ENCODE measurements at regions not wholly inside any gene's neighbourhood (a gene's known extent, or its start where the extent isn't known, plus 50 kb on each side); places are given as distances from the start of the nearest gene placed in this dataset.
A peak's percentile ranks its signal among the peaks of the same experiment; 100 is the strongest.

DNA sequence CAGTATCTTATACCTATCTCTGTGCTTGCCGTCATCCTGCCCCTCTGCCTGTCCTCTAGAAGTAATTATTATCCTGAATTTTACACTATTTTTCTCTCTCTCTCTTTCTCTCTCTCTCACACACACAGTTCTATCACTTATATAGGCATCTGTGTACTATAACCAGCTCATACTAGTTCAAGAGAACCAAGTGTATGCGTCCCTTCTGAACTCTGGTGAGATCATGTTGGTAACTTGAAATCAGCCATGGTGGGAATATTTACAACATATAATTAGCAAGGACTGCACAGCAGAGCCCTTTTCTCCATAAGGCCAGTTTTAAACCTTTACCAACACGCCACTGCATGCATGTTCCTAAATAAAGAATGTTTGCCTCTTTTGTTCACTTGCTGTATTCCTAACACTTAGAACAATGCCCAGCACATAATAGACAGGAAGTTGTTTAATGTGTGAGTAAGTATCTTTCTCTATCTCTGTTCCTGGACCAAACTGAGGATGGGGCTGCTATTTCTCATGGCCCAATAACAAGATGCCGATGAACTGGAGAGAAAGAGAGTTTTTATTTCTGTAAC lies 51.1 kb upstream of the IL21 start:
- TF ChIP-seq, protein P1, sequence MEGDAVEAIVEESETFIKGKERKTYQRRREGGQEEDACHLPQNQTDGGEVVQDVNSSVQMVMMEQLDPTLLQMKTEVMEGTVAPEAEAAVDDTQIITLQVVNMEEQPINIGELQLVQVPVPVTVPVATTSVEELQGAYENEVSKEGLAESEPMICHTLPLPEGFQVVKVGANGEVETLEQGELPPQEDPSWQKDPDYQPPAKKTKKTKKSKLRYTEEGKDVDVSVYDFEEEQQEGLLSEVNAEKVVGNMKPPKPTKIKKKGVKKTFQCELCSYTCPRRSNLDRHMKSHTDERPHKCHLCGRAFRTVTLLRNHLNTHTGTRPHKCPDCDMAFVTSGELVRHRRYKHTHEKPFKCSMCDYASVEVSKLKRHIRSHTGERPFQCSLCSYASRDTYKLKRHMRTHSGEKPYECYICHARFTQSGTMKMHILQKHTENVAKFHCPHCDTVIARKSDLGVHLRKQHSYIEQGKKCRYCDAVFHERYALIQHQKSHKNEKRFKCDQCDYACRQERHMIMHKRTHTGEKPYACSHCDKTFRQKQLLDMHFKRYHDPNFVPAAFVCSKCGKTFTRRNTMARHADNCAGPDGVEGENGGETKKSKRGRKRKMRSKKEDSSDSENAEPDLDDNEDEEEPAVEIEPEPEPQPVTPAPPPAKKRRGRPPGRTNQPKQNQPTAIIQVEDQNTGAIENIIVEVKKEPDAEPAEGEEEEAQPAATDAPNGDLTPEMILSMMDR (conservative IDR thresholded peaks at IDR 0.05; ENCODE audit: low read depth, low read length), result no peak
- no peak for DNase-seq (ENCODE audit: low read depth)
- H3K4me3 ChIP-seq (ENCODE audit: low read depth, low read length), result no peak overlapping the region

DNA sequence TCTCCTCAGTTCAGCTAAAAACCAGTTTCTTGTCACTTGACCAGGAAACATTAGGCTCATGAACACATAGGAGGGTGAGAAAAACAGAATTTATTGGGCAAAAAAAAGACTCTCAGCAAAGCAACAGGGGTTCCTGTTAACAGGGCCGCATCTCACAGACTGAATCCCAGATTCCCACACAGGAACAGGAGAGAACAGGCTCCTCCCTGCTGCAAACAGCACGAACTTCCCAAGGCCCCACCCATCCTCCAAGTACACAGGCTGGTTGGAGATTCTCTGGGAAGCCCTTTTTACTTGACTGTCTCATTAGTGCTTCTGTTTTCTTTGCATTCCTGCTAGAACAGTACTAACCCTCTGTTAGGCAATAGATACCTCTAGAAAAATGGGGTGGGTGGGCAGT lies 52.4 kb upstream of the IL21 start:
- TF ChIP-seq, protein P1 (conservative IDR thresholded peaks at IDR 0.05; ENCODE audit: low read depth, low read length), result no peak
- H3K4me3 ChIP-seq (ENCODE audit: low read depth, low read length), result no peak overlapping the region
- DNase-seq (ENCODE audit: low read depth), result no peak

DNA sequence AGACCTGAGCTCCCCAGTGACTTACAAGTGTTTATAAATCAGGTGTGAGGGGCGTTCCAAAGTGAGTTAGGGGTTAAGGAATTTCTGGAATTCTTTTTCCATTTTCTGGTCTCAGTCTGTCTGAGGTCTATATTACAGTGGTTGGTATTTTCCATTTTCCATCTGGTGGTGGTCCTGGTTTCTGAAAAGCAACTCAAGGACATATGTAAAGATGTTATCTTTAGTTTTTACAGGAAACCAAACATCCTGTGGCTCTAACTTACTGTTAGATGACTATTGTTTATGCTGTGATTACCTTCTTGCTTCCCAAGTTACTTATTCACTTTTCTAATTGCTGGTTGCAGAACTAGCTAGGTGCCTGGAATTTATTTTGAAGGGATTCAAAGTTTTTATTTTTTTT lies 53.5 kb upstream of the IL21 start:
- DNase-seq (ENCODE audit: low read depth), result no peak
- H3K4me3 ChIP-seq (ENCODE audit: low read depth, low read length), result no peak overlapping the region
- TF ChIP-seq, protein P1 (conservative IDR thresholded peaks at IDR 0.05; ENCODE audit: low read depth, low read length), result no peak

- H3K4me3 ChIP-seq (ENCODE audit: low read depth, low read length), result no peak overlapping the region
- DNase-seq (ENCODE audit: low read depth), result no peak
- TF ChIP-seq, protein P1 (conservative IDR thresholded peaks at IDR 0.05; ENCODE audit: low read depth, low read length), result no peak
Observed at GRCh38 chr4:122679317-122679716, 53.2 kb upstream of the BBS12 start.

DNA sequence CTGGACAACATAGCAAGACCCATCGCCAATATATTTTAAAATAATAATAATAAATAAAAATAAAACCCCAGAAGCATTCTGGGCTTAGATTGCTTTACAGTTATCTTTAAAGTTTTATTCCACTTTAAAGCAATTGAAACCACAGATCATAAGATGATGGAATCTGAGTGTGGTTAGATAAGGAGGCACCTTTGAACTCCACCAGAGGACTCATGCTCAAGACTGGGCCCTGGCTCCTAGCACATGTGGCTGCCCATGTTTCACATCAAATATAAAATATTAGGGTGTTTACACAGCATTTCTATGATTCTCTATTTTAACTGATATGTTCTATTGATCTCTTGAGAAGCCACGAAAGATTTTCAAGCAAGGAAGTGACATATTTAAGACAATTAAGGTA lies 52.6 kb upstream of the BBS12 start:
- no peak overlapping the region for H3K4me3 ChIP-seq (ENCODE audit: low read depth, low read length)
- TF ChIP-seq, protein P1 (conservative IDR thresholded peaks at IDR 0.05; ENCODE audit: low read depth, low read length), result no peak
- DNase-seq (ENCODE audit: low read depth), result peak; percentile 67

DNA sequence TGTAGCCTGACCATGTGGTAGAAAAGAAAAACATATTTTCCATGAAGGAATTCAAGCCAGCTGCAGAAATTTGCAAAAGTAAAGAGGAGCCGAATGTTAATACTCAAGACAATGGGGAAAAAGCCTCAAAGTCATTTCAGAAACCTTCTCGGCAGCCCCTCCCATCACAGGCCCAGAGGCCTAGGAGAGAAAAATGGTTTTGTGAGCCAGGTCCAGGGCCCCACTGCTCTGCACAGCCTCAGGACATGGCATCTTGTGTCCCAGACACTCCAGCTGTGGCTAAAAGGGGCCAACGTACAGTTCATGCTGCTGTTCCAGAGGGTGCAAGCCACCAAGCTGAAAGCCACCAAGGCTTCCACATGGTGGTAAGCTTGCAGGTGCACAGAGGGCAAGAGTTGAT lies 50.9 kb upstream of the BBS12 start:
- H3K4me3 ChIP-seq (ENCODE audit: low read depth, low read length), result no peak overlapping the region
- TF ChIP-seq, protein P1 (conservative IDR thresholded peaks at IDR 0.05; ENCODE audit: low read depth, low read length), result no peak
- no peak for DNase-seq (ENCODE audit: low read depth)
